Liver (tissue), 8 donors: ENCODE measurements at regions not wholly inside any gene's neighbourhood (a gene's known extent, or its start where the extent isn't known, plus 50 kb on each side); places are given as distances from the start of the nearest gene placed in this dataset.

Experiments used
- DNase-seq: peaks from one replicate; pipeline ENCODE4 v3.0.0-alpha.2; 2017; ENCODE audit warnings: low spot score
- H3K27ac ChIP-seq, 2 donors: one replicate each; pipeline ENCODE4 v1.7.0; 2013; ENCODE audit warnings: inconsistent platforms in 2 of 2, low read length in 2 of 2, control low read depth in 1 of 2, low read depth in 1 of 2, mild to moderate bottlenecking in 1 of 2
- H3K27me3 ChIP-seq, 4 donors: one replicate each; pipeline versions ENCODE4 v1.6.1 to v1.7.0; 2013; ENCODE audit warnings: low read length in 3 of 4, inconsistent platforms in 1 of 4, mild to moderate bottlenecking in 1 of 4, moderate library complexity in 1 of 4; ENCODE audit not compliant: control insufficient read depth in 4 of 4, insufficient read depth in 4 of 4
- H3K36me3 ChIP-seq, 4 donors: one replicate each; pipeline versions ENCODE4 v1.6.1 to v1.7.0; 2013; ENCODE audit warnings: low read length in 3 of 4, mild to moderate bottlenecking in 3 of 4, low read depth in 1 of 4, moderate library complexity in 1 of 4; ENCODE audit not compliant: control insufficient read depth in 4 of 4, insufficient read depth in 3 of 4
- H3K4me1 ChIP-seq, 4 donors: one replicate each; pipeline versions ENCODE4 v1.6.1 to v1.7.0; 2013; ENCODE audit warnings: low read length in 3 of 4, mild to moderate bottlenecking in 3 of 4, moderate library complexity in 1 of 4; ENCODE audit not compliant: control insufficient read depth in 4 of 4, insufficient read depth in 4 of 4
- H3K4me3 ChIP-seq, 3 donors: one replicate each; pipeline versions ENCODE4 v1.6.1 to v1.7.0; 2013; ENCODE audit warnings: low read length in 3 of 3, control low read depth in 1 of 3, low read depth in 1 of 3, mild to moderate bottlenecking in 1 of 3
- H3K9ac ChIP-seq, 2 donors: one replicate each; pipeline ENCODE4 v1.7.0; 2013; ENCODE audit warnings: low read length in 2 of 2, mild to moderate bottlenecking in 2 of 2, moderate library complexity in 2 of 2, control low read depth in 1 of 2, low read depth in 1 of 2
- H3K9me3 ChIP-seq, 4 donors: one replicate each; pipeline versions ENCODE4 v1.6.1 to v1.7.0; 2013; ENCODE audit warnings: low read length in 3 of 4; ENCODE audit not compliant: control insufficient read depth in 4 of 4
- ATF3 ChIP-seq: IDR thresholded peaks from 2 replicates; pipeline ENCODE4 v1.6.1; 2016; ENCODE audit warnings: antibody characterized with exemption
- CTCF ChIP-seq: fragments of 150-350 bp; IDR thresholded peaks from 2 replicates; pipeline ENCODE4 v1.5.1; 2017; ENCODE audit warnings: improper control_type of control experiment, low read depth, low read length; ENCODE audit not compliant: missing input control
- EGR1 ChIP-seq, 2 donors: IDR thresholded peaks; 2 replicates each; pipeline ENCODE4 v1.6.1; 2016 to 2018; ENCODE audit warnings: antibody characterized with exemption in 2 of 2, low read depth in 2 of 2
- FOXA1 ChIP-seq: IDR thresholded peaks from 2 replicates; pipeline ENCODE4 v1.6.1; 2016; ENCODE audit warnings: antibody characterized with exemption
- FOXA2 ChIP-seq: IDR thresholded peaks from 2 replicates; pipeline ENCODE4 v1.6.1; 2016; ENCODE audit warnings: antibody characterized with exemption
- GABPA ChIP-seq, 2 donors: IDR thresholded peaks in 1 of 2; conservative IDR thresholded peaks in 1 of 2; 2 replicates each; pipeline ENCODE4 v1.6.1; 2016; ENCODE audit warnings: antibody characterized with exemption in 2 of 2, mild to moderate bottlenecking in 1 of 2, moderate library complexity in 1 of 2
- HNF4A ChIP-seq, 2 donors: conservative IDR thresholded peaks; 2 replicates each; pipeline ENCODE4 v1.6.1; 2016; ENCODE audit warnings: antibody characterized with exemption in 2 of 2, mild to moderate bottlenecking in 2 of 2
- HNF4G ChIP-seq: IDR thresholded peaks from 2 replicates; pipeline ENCODE4 v1.6.1; 2016; ENCODE audit warnings: antibody characterized with exemption
- JUND ChIP-seq, 2 donors: IDR thresholded peaks; 2 replicates each; pipeline ENCODE4 v1.6.1; 2016; ENCODE audit warnings: antibody characterized with exemption in 2 of 2
- MAX ChIP-seq: IDR thresholded peaks from 2 replicates; pipeline ENCODE4 v1.6.1; 2016; ENCODE audit warnings: antibody characterized with exemption
- NR2F2 ChIP-seq: IDR thresholded peaks from 2 replicates; pipeline ENCODE4 v1.6.1; 2016; ENCODE audit warnings: antibody characterized with exemption
- RAD21 ChIP-seq, 2 donors: IDR thresholded peaks; 2 replicates each; pipeline ENCODE4 v1.6.1; 2016; ENCODE audit warnings: antibody characterized with exemption in 2 of 2, mild to moderate bottlenecking in 2 of 2
- REST ChIP-seq: IDR thresholded peaks from 2 replicates; pipeline ENCODE4 v1.6.1; 2016; ENCODE audit warnings: antibody characterized with exemption, mild to moderate bottlenecking
- SP1 ChIP-seq: IDR thresholded peaks from 2 replicates; pipeline ENCODE4 v1.6.1; 2018; ENCODE audit warnings: antibody characterized with exemption, mild to moderate bottlenecking
- TAF1 ChIP-seq: conservative IDR thresholded peaks from 2 replicates; pipeline ENCODE4 v1.6.1; 2016; ENCODE audit warnings: antibody characterized with exemption, mild to moderate bottlenecking
- ZBTB33 ChIP-seq: IDR thresholded peaks from 2 replicates; pipeline ENCODE4 v1.6.1; 2016; ENCODE audit warnings: antibody characterized with exemption
- WGBS: extraction: QIAGEN DNeasy Blood & Tissue Kit; methylation state at CpG from one replicate; pipeline ENCODE4 v1.1.7; 2013; 5-methylcytosine and 5-hydroxymethylcytosine counted together
- donor health status: healthy.
- donor health status: healthy.
- donor health status: healthy.
- donor health status: healthy.
- donor health status: healthy.

GRCh38 chr3:41138146-41138545 is 61.2 kb upstream of the CTNNB1 start:
- no peaks in the 10 kb centered on the region for H3K36me3 ChIP-seq
- H3K9ac ChIP-seq = no peak overlapping the region
- TF ChIP-seq ATF3 (no peak), CTCF (no peak), ZBTB33 (no peak), EGR1 (IDR thresholded peaks at IDR 0.05; ENCODE audit: low read depth in 2 of 2) (no peak), MAX (no peak), HNF4G (no peak), FOXA1 (no peak), NR2F2 (no peak), HNF4A (conservative IDR thresholded peaks at IDR 0.05) (no peak), RAD21 (IDR thresholded peaks at IDR 0.05) (no peak), TAF1 (no peak), GABPA (IDR thresholded peaks at IDR 0.05 in 1 of 2, conservative IDR thresholded peaks at IDR 0.05 in 1 of 2) (no peak), SP1 (no peak), FOXA2 (no peak), JUND (IDR thresholded peaks at IDR 0.05) (no peak), REST (no peak)
- no peaks in the 10 kb centered on the region for H3K4me1 ChIP-seq
- WGBS = 72% methylated on average over 3 of the region's 3 CpGs
- H3K9me3 ChIP-seq = no peaks in the 10 kb centered on the region
- H3K27me3 ChIP-seq = no peaks in the 10 kb centered on the region
- no peak overlapping the region for H3K4me3 ChIP-seq
- no peak for DNase-seq
- no peak overlapping the region for H3K27ac ChIP-seq

- no peak overlapping the region for H3K4me3 ChIP-seq
- H3K9me3 ChIP-seq = no peaks in the 10 kb centered on the region
- H3K4me1 ChIP-seq = no peaks in the 10 kb centered on the region
- no peak overlapping the region for H3K27ac ChIP-seq
- H3K36me3 ChIP-seq = no peaks in the 10 kb centered on the region
- 90% methylated on average over 3 of the region's 3 CpGs for WGBS
- no peak for DNase-seq
- H3K9ac ChIP-seq = no peak overlapping the region
- no peak for TF ChIP-seq ZBTB33
- TF ChIP-seq TAF1 = no peak
- TF ChIP-seq FOXA2 = no peak
- TF ChIP-seq GABPA (IDR thresholded peaks at IDR 0.05 in 1 of 2, conservative IDR thresholded peaks at IDR 0.05 in 1 of 2) = no peak
- TF ChIP-seq HNF4A (conservative IDR thresholded peaks at IDR 0.05) = no peak
- TF ChIP-seq REST = no peak
- TF ChIP-seq ATF3 = no peak
- no peaks in the 10 kb centered on the region for H3K27me3 ChIP-seq
Observed at GRCh38 chr3:41138601-41139000, 60.7 kb upstream of the CTNNB1 start.
